Erythroblast (primary cell): ENCODE measurements at regions not wholly inside any gene's neighbourhood (a gene's known extent, or its start where the extent isn't known, plus 50 kb on each side); places are given as distances from the start of the nearest gene placed in this dataset.

ENCODE experiments used
- GATA1 ChIP-seq: IDR thresholded peaks from 2 replicates; pipeline ENCODE4 v1.6.1; 2011; ENCODE audit warnings: low read depth, mild to moderate bottlenecking, control low read depth, low read length, moderate library complexity
- POLR2A ChIP-seq: IDR thresholded peaks from 2 replicates; pipeline ENCODE4 v1.6.1; 2011; ENCODE audit warnings: mild to moderate bottlenecking, low read length

- TF ChIP-seq POLR2A: no peak
- no peak for TF ChIP-seq GATA1
Measured at GRCh38 chr18:68121308-68121707, 593.6 kb downstream of the TMX3 start.
